SU-DHL-6 (cell line): ENCODE measurements at regions not wholly inside any gene's neighbourhood (a gene's known extent, or its start where the extent isn't known, plus 50 kb on each side); places are given as distances from the start of the nearest gene placed in this dataset.

Experiments
- H2AFZ ChIP-seq: fragments of 200-600 bp; sonication (generic); 2 replicates; pipeline ENCODE4 v1.6.1; 2014; ENCODE audit warnings: low read depth, mild to moderate bottlenecking, moderate library complexity, mixed read lengths, antibody characterized with exemption, low read length; ENCODE audit not compliant: severe bottlenecking
- H3F3A ChIP-seq: fragments of 200-600 bp; shearing (Covaris generic); 2 replicates; pipeline ENCODE4 v1.6.0; 2016; ENCODE audit warnings: antibody characterized with exemption, mild to moderate bottlenecking; ENCODE audit not compliant: insufficient read depth
- H3K27ac ChIP-seq: fragments of 200-600 bp; sonication (generic); 2 replicates; pipeline ENCODE4 v1.5.1; 2016; ENCODE audit warnings: low read depth, mild to moderate bottlenecking, low read length, moderate library complexity, mixed read lengths
- H3K27me3 ChIP-seq: fragments of 200-600 bp; sonication (generic), shearing (Covaris generic); 2 replicates; pipeline ENCODE4 v1.6.0; 2014; ENCODE audit warnings: mild to moderate bottlenecking, low read length
- H3K36me3 ChIP-seq: fragments of 200-600 bp; sonication (generic); 2 replicates; pipeline ENCODE4 v1.6.1; 2014; ENCODE audit warnings: mild to moderate bottlenecking, low read length, mixed read lengths
- H3K4me2 ChIP-seq: fragments of 300-600, 200-600 bp; shearing (Covaris generic), sonication (generic); 2 replicates; pipeline ENCODE4 v1.6.0; 2014; ENCODE audit warnings: low read length, low read depth, mild to moderate bottlenecking; ENCODE audit not compliant: poor library complexity, severe bottlenecking
- H3K4me3 ChIP-seq: fragments of 200-600 bp; sonication (generic); 2 replicates; pipeline ENCODE4 v1.5.1; 2014; ENCODE audit warnings: antibody characterized with exemption, low read length, mild to moderate bottlenecking, mixed read lengths; ENCODE audit not compliant: insufficient read depth, poor library complexity, severe bottlenecking
- H3K79me2 ChIP-seq: fragments of 200-600 bp; sonication (generic); 2 replicates; pipeline ENCODE4 v1.6.1; 2014; ENCODE audit warnings: mild to moderate bottlenecking, low read length, moderate library complexity; ENCODE audit not compliant: insufficient read depth
- H3K9ac ChIP-seq: fragments of 200-600 bp; sonication (generic); 2 replicates; pipeline ENCODE4 v1.7.0; 2014; ENCODE audit warnings: mild to moderate bottlenecking, low read length
- H3K9me2 ChIP-seq: fragments of 200-600 bp; sonication (generic); replicated peaks from 2 replicates; pipeline ENCODE4 v1.6.1; 2014; ENCODE audit warnings: low read length; ENCODE audit not compliant: insufficient read depth
- H3K9me3 ChIP-seq: fragments of 200-600 bp; sonication (generic); 2 replicates; pipeline ENCODE4 v1.6.1; 2014; ENCODE audit warnings: low read length, mixed read lengths; ENCODE audit not compliant: insufficient read depth
- H4K20me1 ChIP-seq: fragments of 200-600 bp; sonication (generic); 2 replicates; pipeline ENCODE4 v1.6.1; 2014; ENCODE audit warnings: low read depth, mild to moderate bottlenecking, antibody characterized with exemption, low read length, moderate library complexity, mixed read lengths
- CTCF ChIP-seq: fragments of 200-600 bp; sonication (generic); IDR thresholded peaks from one replicate; pipeline ENCODE4 v1.5.1; 2017; ENCODE audit warnings: antibody characterized with exemption, mild to moderate bottlenecking, low read length, moderate library complexity; ENCODE audit not compliant: insufficient read depth, poor library complexity, severe bottlenecking
- EZH2phosphoT487 ChIP-seq: fragments of 200-600 bp; sonication (generic), shearing (Covaris generic); conservative IDR thresholded peaks from 2 replicates; pipeline ENCODE4 v1.6.1; 2018; ENCODE audit warnings: mild to moderate bottlenecking, antibody characterized with exemption, low read length, moderate library complexity, mixed read lengths

GRCh38 chr2:5945742-5946141 lies 253.6 kb downstream of the SOX11 start:
- Histone ChIP-seq H3K4me2 (no peak overlapping the region), H3F3A (no peaks in the 10 kb centered on the region), H3K36me3 (no peaks in the 10 kb centered on the region), H3K4me3 (no peak overlapping the region), H3K9me3 (no peaks in the 10 kb centered on the region), H3K79me2 (no peaks in the 10 kb centered on the region), H4K20me1 (no peaks in the 10 kb centered on the region), H3K9ac (no peak overlapping the region), H3K27ac (no peak overlapping the region), H3K27me3 (no peaks in the 10 kb centered on the region), H3K9me2 (no peaks in the 10 kb centered on the region), H2AFZ (no peak overlapping the region)
- TF ChIP-seq EZH2phosphoT487 (no peak), CTCF (no peak)

- Histone ChIP-seq H3K36me3 (no peaks in the 10 kb centered on the region), H3K4me3 (no peak overlapping the region), H3K27ac (no peak overlapping the region), H3F3A (no peaks in the 10 kb centered on the region), H3K27me3 (no peaks in the 10 kb centered on the region), H3K9ac (no peak overlapping the region), H3K79me2 (no peaks in the 10 kb centered on the region), H2AFZ (no peak overlapping the region), H4K20me1 (no peaks in the 10 kb centered on the region), H3K9me2 (no peaks in the 10 kb centered on the region), H3K4me2 (no peak overlapping the region), H3K9me3 (no peaks in the 10 kb centered on the region)
- TF ChIP-seq CTCF (no peak), EZH2phosphoT487 (no peak)
These were observed 254.3 kb downstream of the SOX11 start for GRCh38 chr2:5946225-5947115.

GRCh38 chr2:5950736-5951135 lies 258.6 kb downstream of the SOX11 start:
- H2AFZ ChIP-seq, result no peak overlapping the region
- no peaks in the 10 kb centered on the region for H3K9me2 ChIP-seq
- H3K36me3 ChIP-seq, result no peaks in the 10 kb centered on the region
- H3F3A ChIP-seq, result no peaks in the 10 kb centered on the region
- no peaks in the 10 kb centered on the region for H4K20me1 ChIP-seq
- H3K4me2 ChIP-seq, result no peak overlapping the region
- no peaks in the 10 kb centered on the region for H3K27me3 ChIP-seq
- no peak overlapping the region for H3K9ac ChIP-seq
- H3K79me2 ChIP-seq, result no peaks in the 10 kb centered on the region
- TF ChIP-seq CTCF, result no peak
- no peak for TF ChIP-seq EZH2phosphoT487
- no peak overlapping the region for H3K27ac ChIP-seq
- no peak overlapping the region for H3K4me3 ChIP-seq
- no peaks in the 10 kb centered on the region for H3K9me3 ChIP-seq
